ENCODE measurements at regions not wholly inside any gene's neighbourhood (a gene's known extent, or its start where the extent isn't known, plus 50 kb on each side); places are given as distances from the start of the nearest gene placed in this dataset.

DNA sequence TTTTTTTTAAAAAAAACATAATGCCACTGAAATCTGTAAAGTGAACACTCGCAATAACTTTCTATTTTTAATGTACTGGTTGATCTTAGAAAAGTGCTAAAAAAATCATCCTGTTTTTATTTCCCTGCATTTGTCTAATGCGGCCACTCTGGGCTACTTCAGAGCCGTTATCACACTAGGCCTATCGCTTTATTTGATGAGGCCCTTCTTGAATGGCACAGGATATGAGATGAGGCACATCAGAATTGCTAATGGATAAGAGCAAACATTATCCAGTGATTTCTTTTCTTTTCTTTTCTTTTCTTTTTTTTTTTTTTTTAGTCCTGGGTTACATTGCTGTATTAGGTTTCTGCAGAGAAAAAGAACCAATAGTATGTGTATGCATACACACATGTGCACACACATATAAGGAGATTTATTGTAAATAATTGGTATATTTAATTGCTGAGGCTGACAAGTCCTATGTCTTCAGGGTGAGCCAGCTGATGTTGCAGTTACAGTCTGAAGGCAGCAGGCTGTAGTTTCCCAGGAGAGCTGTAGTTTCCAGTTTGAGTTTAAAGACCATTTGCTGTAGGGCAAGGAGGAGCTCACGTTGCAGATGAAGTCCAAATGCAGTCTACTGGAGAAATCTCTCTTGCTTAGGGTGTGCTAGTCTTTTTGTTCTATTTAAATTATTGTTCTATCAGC lies 391.7 kb downstream of the MED10 start:
- DNase-seq (ENCODE audit: low read depth), result no peak

DNA sequence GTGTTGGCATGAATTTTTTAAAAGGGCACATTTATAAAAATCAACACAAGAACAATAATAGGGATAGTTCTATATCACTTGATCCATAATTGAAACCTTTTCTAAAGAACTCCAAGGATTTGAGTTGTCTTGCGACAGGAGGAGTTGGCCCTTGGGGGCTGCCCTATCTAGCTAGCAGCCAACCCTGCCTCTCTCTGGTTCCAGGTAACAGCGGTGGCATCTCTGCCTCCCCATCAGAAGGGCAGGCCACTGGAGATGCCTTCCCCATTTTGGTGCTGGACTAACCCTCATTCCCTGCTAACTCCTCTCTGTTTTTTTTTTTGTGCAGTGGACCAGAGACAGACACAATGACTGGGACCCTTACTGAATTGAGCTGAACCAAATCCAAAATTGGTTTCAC lies 393.0 kb downstream of the MED10 start:
- H3K4me3 ChIP-seq (ENCODE audit: low read length), result no peak overlapping the region
- no peak for DNase-seq (ENCODE audit: low read depth)
- TF ChIP-seq, protein P1, sequence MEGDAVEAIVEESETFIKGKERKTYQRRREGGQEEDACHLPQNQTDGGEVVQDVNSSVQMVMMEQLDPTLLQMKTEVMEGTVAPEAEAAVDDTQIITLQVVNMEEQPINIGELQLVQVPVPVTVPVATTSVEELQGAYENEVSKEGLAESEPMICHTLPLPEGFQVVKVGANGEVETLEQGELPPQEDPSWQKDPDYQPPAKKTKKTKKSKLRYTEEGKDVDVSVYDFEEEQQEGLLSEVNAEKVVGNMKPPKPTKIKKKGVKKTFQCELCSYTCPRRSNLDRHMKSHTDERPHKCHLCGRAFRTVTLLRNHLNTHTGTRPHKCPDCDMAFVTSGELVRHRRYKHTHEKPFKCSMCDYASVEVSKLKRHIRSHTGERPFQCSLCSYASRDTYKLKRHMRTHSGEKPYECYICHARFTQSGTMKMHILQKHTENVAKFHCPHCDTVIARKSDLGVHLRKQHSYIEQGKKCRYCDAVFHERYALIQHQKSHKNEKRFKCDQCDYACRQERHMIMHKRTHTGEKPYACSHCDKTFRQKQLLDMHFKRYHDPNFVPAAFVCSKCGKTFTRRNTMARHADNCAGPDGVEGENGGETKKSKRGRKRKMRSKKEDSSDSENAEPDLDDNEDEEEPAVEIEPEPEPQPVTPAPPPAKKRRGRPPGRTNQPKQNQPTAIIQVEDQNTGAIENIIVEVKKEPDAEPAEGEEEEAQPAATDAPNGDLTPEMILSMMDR (conservative IDR thresholded peaks at IDR 0.05; ENCODE audit: low read length), result no peak

More for the DNA sequence above, 391.7 kb downstream of the MED10 start:
- TF ChIP-seq, protein P1 (conservative IDR thresholded peaks at IDR 0.05; ENCODE audit: low read length), result no peak
- no peak overlapping the region for H3K4me3 ChIP-seq (ENCODE audit: low read length)

DNA sequence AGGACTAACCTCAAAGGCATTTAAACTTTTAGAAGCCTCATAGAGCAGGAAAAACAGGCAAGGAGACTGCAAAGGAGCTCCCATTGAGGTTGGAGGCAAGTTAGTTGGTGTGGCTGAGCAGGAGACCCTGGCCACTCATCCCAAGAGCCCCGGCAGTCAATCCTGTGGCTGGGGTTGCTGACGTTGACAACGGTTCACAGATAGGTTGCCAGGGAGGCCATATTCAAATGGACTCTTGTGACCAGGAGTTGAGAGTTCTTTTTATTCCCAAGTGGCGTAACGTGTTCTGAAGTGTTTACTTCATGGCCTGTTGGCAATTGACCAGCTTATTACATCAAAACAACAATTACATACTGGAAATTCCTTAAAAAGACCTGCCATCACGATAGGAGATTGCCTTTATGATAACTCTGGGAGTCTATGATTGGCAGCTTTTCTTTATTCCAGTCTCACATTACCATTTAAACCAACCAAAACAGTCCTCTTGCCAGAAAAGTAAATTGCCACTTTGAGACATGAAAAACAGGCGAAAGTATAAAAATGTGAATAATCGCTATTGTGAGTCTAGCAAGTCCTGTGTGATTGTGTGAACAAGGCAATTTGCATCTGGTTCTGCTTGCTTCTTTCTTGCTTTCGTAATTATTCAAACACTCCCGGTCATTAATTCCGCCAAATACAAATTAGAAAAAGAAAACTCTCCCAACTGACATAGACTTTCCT lies 394.9 kb downstream of the MED10 start:
- H3K4me3 ChIP-seq (ENCODE audit: low read length), result no peak overlapping the region
- no peak for DNase-seq (ENCODE audit: low read depth)
- TF ChIP-seq, protein P1 (conservative IDR thresholded peaks at IDR 0.05; ENCODE audit: low read length), result no peak

DNA sequence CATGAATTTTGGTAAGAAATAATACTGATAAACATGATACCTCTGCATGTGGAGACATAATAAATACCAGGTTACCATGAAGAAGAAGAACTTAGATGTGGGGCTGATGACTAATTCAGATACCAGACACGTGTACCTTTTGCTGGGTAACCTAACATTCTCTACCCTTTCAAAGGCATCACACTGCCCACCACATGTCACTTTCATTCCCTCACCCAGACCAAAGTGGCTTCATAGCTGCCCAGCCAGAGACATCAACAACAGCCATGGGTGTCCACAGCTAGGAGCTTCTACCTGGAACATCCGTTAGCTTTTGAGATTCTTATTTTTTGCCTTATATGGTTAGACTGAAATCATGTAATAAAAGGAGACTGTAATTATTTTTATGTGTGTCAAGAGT lies 396.8 kb downstream of the MED10 start:
- H3K4me3 ChIP-seq (ENCODE audit: low read length), result no peak overlapping the region
- no peak for DNase-seq (ENCODE audit: low read depth)
- TF ChIP-seq, protein P1 (conservative IDR thresholded peaks at IDR 0.05; ENCODE audit: low read length), result no peak

DNA sequence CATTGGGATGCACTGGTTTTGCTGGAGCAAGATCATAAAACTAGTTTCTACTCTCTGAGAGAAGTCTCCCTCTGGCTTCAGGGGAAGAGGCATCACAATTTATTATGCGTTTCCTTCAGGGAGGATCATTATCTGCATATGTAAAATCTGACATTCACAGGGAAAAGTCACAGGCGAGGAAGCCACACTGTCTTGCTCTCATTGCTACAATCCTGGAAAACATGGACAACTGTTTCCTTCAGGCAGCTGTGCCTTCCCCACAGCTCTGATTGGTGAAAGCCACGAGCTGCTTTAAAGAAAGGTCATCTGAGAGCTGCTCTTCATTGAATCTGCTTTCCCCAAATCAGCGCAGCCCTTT lies 397.8 kb downstream of the MED10 start:
- no peak for DNase-seq (ENCODE audit: low read depth)
- TF ChIP-seq, protein P1 (conservative IDR thresholded peaks at IDR 0.05; ENCODE audit: low read length), result no peak
- no peak overlapping the region for H3K4me3 ChIP-seq (ENCODE audit: low read length)

DNA sequence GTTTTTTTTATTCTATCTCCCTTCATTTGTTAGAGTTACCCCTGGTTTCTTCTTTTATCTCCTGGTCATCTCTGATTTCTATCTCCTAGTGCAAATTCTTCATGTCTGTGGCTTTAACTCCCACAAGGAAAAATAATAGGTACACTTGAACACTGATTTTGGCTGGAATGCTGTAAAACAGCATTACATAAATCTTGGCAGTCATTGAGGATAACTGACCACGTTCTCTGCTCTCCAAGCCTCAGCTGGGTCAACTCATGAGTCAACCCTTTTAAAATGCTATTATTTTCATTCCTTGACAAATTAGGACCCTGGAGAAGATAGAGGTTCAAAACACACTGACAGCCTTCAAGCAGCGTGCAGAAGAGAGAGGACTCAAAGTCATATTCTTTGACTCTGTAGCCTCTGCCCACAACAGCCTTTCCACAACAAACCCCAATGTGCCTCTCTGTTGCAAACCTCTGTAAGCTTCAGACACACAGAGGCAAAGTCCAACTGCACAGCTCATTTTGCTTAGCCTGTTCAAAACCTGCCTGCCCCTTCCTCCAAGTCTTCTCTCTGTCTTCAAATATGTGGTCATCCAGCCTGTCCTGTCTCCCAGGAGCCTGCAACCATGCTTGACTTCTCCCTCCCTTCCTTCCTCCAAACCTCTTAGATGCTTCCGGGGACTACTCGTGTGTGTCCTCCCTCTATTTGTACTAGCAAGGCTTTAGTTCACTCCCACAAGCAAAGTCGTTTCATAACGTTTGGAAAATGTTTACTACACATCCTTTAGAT lies 398.4 kb downstream of the MED10 start:
- no peak for DNase-seq (ENCODE audit: low read depth)
- TF ChIP-seq, protein P1 (conservative IDR thresholded peaks at IDR 0.05; ENCODE audit: low read length), result no peak
- no peak overlapping the region for H3K4me3 ChIP-seq (ENCODE audit: low read length)
